H54 (cell line): ENCODE measurements at regions not wholly inside any gene's neighbourhood (a gene's known extent, or its start where the extent isn't known, plus 50 kb on each side); places are given as distances from the start of the nearest gene placed in this dataset.
A peak's percentile ranks its signal among the peaks of the same experiment; 100 is the strongest.

ENCODE experiments used
- DNase-seq: peaks from one replicate; pipeline ENCODE4 v3.0.0; 2011; ENCODE audit warnings: low spot score, mixed read lengths; ENCODE audit not compliant: insufficient read length
- FAIRE-seq: peaks from 3 replicates; lab custom pipeline; 2011; peaks lifted over from hg19 to GRCh38; lab: Jason Lieb, UNC
- POLR2A ChIP-seq: IDR thresholded peaks from 2 replicates; pipeline ENCODE4 v1.6.1; 2011; ENCODE audit warnings: low read depth, mild to moderate bottlenecking, low read length

DNA sequence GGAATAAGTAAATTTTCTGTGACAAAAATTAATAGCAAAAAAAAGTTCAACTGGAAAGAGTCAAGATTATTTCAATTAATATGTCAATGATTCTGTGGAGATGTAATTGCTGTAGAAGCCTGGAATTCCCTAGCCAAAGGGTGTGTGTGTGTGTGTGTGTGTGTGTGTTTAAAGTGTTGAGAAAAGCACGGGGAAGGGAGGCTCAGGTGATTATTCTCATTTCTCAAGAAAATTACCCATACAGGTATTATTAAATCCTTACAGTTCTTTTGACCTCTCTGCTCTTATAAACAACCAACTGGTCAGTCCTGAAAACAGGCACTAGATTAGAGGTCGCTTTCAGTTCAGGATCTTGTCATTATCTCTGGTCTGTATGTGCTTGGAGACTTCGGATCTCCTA, 129.3 kb upstream of the SASH1 start:
- DNase-seq (no peak), FAIRE-seq (no peak)
- no peak for TF ChIP-seq POLR2A

DNA sequence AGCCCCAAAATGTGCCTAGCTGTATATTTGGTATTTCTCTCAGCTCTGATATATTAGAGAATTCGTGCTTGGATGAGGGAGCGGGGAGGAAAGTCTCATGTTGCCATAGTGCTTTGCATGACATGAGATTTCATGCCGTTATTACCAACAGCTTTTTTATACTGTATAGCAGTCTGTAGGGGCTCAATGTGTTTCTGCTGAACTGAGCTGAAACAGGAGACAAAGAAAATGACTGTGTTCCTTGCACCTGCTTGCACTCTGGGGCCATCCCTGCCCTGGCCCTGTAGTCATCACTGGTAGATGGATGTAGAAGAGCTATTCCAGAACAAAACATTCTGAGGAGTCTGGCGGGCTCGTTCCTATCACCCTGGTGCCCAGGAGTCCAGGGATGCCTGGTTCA, 128.0 kb upstream of the SASH1 start:
- TF ChIP-seq POLR2A, result no peak

DNA sequence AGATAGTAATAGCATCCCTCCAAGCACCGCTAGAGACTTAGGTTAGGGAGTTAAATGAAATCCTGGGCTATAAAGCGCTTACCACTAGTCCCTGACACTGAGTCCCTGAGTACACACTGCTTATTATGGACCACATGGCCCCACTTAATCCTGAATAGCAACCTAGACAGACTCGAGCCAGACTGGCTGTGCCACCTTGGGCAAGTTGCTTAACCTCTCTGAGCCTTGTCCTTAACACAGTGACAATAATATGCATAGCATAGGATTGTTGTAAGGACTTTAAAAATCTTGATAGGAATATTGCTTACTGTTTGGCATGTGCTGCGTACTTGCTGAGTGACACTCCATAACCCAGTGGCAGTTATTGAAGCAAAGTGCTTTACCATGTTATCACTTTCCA, 125.6 kb upstream of the SASH1 start:
- FAIRE-seq (no peak), DNase-seq (no peak)
- no peak for TF ChIP-seq POLR2A

More for the DNA sequence above, 128.0 kb upstream of the SASH1 start:
- FAIRE-seq (no peak), DNase-seq (no peak)

- FAIRE-seq, result no peak
- TF ChIP-seq POLR2A, result no peak
- no peak for DNase-seq
Observed at GRCh38 chr6:148217921-148218320, 124.7 kb upstream of the SASH1 start.

- FAIRE-seq, result no peak
- TF ChIP-seq POLR2A, result no peak
- no peak for DNase-seq
Observed at GRCh38 chr6:148218542-148219258, 123.9 kb upstream of the SASH1 start.

DNA sequence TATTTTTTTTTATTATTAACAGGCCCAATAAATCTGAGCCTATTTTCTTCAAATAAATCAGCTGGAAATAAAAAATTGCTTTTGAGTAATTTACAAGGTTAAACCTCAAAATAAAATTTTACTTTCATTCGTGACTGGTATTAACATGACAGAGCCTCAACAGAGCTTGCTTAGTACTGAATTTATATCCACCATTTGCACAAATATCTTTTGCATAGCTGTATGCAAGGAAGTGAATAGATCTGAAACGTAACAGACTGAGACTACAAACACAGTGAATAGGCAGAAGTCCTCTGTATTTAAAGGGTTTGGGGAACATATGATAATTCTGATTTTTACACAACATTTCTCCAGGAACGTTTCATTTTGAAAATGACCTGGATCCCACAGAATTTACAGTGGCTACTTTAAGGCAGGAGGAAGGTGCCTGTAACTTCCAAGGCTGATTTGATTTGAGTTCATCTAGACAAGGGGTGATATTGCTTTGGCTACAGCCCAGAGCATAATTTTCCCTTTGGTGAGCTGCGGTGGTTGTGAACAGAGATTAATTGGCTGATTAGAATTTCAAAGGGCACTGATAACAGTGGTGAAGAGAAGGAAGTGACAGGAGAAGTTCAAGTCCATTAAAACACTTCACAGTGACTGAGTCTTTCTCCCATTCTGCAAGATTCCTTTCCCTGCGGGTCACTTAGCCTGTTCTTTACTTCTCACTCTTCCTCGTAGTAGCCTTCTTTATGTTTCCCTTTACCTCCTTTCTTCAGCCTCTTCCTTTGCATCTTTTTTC, 121.2 kb upstream of the SASH1 start:
- DNase-seq (no peak), FAIRE-seq (no peak)
- TF ChIP-seq POLR2A, result no peak

DNA sequence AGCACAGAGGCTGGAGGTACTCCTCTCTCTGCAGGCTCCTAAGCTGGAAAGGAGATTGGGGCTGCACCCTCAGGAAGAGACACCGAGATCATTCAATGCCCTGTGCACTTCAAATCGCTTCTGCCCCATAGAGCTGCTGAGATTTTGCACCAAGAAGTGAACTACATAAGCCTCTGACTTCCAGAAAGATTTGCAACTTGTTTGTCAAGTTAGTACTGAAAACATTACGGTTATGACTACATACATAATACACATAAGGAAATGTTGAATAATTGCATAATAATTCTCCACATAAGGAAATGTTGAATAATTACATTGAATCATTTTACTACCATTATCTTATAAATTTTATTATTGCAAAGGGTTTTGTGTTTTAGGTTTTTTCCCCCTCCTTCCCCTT, 120.3 kb upstream of the SASH1 start:
- FAIRE-seq, result no peak
- TF ChIP-seq POLR2A, result no peak
- no peak for DNase-seq

DNA sequence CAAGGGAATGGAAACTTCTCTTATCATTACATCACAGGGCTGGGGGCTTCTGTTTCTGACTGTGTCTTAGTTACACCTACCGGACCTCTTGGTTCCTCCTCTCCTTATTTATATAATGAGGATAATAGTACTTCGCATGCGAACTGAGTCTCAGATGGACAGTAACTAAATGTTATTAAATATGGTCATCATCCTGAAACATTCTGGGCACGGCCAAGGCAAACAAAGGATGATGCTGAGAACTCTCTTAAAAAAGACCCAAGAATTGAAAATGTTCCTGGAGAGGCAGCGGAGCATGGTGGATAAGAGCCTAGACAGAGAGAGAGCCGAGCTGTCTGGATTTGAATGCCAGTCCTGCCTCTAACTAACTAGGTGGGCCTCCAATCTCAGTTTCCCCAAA, 119.8 kb upstream of the SASH1 start:
- no peak for TF ChIP-seq POLR2A
- FAIRE-seq (no peak), DNase-seq (no peak)

GRCh38 chr6:148223424-148223842, 119.2 kb upstream of the SASH1 start:
- no peak for TF ChIP-seq POLR2A

DNA sequence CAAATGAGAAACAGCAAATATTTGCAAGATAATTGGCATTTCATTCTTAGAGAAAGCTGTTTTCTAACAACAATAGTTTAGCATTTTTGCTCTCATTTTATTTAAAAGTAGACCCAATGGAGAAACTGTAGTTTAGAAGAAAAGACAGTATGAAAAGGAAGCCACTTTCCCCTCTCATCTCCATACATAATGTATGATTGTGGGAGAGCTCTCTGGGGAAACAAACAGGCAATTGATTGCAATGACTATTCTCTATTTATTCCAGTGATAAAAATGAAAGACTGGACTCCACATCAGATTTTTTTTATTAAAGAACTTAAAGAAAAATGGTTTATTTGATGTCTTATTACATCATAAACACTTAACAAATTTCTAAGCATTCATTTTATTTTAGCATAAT, 116.8 kb upstream of the SASH1 start:
- FAIRE-seq (no peak), DNase-seq (no peak)
- TF ChIP-seq POLR2A, result no peak

More at GRCh38 chr6:148223424-148223842, 119.2 kb upstream of the SASH1 start:
- DNase-seq (no peak), FAIRE-seq (no peak)

DNA sequence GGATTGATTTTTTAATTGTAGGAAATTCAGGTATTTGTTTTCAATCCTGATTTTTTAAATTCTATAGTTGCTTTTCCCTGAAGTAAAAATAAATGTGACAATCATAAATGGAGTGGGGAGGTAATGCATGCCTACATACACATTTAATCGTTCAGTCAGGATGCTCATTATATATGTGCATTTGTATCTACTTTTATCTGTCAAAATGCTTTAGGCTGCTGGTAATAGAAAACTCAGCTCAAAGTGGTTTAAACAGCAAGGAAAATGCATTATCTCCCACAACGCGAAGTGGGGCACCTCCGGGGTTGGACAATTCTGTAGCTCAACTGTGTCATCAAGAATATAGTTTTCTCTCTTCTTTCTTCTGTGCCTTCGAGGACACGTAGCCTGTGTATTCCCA, 116.4 kb upstream of the SASH1 start:
- DNase-seq (no peak), FAIRE-seq (no peak)
- no peak for TF ChIP-seq POLR2A

- TF ChIP-seq POLR2A, result no peak
- FAIRE-seq (no peak), DNase-seq (peak; percentile 16)
Observed at GRCh38 chr6:148231572-148231971, 111.1 kb upstream of the SASH1 start.

GRCh38 chr6:148235446-148235845, 107.2 kb upstream of the SASH1 start:
- no peak for TF ChIP-seq POLR2A
- DNase-seq (no peak), FAIRE-seq (no peak)

DNA sequence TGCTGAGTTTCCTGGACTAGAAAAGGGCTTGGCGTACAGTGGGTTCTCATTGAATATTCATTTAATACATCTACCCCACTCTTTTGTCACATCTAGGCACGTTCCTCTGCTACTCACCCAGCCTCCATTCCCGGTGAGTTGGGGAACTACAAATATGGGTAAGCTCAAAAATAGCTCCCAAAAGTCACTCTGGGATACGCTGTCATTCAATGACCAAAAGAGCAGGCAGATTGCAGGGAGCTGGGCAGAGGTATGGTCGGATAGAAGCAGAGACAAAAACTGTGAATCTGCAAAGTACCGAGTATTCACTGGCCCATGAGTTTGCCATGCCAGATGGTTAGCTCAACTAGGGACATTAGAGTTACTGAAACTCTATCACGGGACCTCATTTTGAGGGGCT, 103.9 kb upstream of the SASH1 start:
- TF ChIP-seq POLR2A, result no peak

DNA sequence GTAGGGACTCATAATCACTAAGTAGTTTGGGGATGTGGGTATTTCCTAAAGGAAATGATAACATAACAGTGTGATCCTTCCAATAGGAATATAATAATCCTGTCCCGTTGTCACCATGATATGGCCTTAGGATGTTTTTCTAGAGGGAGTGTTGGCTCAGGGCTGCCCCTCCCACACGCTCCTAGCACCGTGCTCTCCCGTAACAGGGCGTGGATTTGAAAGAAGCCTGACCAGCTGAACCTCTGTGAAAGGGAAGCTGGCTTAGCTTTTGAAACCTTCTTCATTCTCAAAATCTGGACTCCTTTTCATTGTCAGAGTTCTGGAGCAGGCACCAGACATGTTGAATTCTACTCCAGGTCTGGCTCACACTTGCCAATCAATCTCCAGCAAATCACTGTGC, 103.4 kb upstream of the SASH1 start:
- no peak for DNase-seq
- FAIRE-seq, result no peak
- no peak for TF ChIP-seq POLR2A

More for the DNA sequence above, 103.9 kb upstream of the SASH1 start:
- DNase-seq, result no peak
- no peak for FAIRE-seq
